Activated CD4-positive, alpha-beta T cell treated with anti-CD3 and anti-CD28 coated beads, Interleukin-2, amount 50 U/mL, for 24 hours (primary cell): ENCODE measurements at regions not wholly inside any gene's neighbourhood (a gene's known extent, or its start where the extent isn't known, plus 50 kb on each side); places are given as distances from the start of the nearest gene placed in this dataset.
"Not testable (repeated sequence)": the region's sequence is repeated elsewhere in the genome, so short reads cannot be mapped to it uniquely, and the experiment has no call there.

Experiments used
- DNase-seq, 2 donors: peaks; one replicate each; pipeline ENCODE4 v3.0.0-alpha.2; 2020; ENCODE audit warnings: low read depth in 1 of 2, low spot score in 1 of 2

DNA sequence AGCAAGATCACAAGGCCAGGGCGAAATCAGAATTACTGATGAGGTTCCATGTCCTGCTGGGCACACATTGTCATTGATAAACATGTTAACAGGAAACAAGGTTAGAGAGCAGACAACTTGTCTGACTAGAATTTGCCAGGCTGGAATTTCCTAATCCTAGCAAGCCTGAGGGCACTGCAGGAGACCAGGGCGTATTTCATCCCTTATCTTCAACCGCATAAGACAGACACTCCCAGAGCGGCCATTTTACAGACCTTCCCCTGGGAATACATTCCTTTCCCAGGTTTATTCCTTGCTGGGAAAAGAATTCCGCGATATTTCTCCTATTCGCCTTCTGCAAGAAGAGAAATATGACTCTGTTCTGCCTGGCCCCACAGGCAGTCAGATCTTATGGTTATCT is 290.9 kb upstream of the PROK2 start:
- DNase-seq: not testable (repeated sequence)

- DNase-seq: no peak
Measured at GRCh38 chr3:72071624-72072023, 286.7 kb upstream of the PROK2 start.

- DNase-seq: no peak
Measured at GRCh38 chr3:72070005-72070404, 285.1 kb upstream of the PROK2 start.

DNA sequence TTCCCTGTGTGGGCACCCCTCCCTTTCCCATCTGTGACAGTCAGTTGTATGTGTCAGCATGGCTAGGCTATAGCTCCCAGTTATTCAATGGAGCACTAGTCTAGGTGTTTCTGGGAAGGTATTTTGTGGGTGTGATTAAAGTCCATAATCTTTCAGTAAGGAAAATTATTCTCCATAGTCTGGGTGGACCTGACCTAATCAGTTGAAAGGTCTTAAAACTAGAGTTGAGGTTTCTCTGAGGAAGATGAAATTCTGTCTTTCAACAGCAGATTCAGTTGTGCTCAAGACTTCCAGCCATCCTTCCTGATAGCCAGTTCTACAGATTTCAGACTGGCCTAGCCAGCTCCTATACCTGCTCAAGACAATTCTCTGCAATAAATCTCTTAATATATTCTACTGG is 284.6 kb upstream of the PROK2 start:
- DNase-seq: no peak

GRCh38 chr3:72068621-72069020 is 283.7 kb upstream of the PROK2 start:
- DNase-seq: no peak

DNA sequence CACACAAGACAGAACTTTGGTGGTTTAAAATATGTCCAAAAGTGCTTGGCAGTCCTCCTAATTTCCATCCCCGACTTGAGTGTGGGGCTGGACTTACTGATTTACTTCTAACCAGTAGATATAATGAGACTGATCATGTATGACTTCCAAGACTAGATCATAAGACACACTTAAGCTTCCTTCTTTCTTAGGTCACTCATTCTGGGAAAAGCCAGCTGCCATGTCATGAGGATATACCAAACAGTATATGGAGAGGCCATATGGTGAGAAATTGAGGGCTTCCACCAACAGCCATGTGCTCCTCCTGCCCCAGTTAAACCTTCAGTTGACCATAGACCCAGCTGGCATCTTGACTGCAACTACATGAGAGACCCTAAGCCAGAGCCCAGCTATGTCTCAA is 282.8 kb upstream of the PROK2 start:
- DNase-seq: no peak

DNA sequence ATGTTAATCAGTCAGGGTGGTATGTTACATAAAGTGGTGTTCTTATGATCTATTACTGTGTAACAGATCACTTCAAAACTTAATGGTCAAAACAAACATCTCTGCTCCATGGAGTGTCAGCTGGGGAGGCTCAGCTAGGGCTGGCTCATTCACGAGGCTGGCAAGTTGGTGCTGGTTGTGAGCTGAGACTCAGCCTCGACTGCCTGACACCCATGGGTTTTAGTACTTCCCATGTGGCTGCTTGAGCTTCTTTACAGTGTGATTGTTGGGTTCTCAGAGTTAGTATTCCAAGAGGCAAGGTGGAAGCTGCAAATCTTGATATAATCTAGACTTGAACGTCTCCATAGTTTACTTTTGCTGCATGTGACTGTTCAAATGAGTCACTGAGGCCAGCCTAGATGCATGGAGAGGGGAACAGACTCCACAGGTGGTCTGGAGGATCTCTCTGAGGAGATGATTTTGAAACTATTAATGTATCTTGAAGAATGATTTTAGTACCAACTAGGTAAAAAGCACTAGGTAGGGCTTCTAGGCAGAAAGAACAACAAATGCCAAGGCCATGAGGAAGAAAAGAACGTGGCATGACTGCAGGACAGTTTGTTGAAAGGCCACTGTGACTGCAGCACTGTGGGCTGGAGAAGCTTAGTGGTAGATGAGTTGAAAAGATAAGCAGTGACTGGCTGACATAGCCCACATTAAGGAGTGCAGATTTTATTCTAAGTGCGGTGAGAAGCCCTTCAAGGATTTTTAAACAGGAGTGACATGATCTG is 281.1 kb upstream of the PROK2 start:
- no peak for DNase-seq

DNA sequence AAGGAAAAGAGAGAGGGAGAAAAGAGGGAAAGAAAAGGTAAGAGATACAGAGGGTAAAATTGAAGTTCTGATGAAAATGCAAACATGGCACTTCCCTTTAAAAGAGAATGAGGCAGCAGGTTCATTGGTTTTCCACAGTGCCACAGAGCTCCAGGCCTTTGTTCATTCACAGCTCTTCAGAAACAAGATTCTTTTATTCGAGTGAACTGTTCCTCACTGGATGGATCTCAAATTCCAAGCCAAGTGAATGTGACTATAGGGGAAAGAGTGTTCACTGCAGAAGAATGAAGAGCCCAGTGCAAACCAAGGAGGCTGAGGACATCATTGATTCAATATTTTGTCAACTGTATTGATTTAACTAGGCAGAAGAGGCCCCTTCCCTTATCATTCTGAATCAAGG is 280.3 kb upstream of the PROK2 start:
- DNase-seq: no peak

- not testable (repeated sequence) for DNase-seq
Measured at GRCh38 chr3:72064727-72065126, 279.8 kb upstream of the PROK2 start.

DNA sequence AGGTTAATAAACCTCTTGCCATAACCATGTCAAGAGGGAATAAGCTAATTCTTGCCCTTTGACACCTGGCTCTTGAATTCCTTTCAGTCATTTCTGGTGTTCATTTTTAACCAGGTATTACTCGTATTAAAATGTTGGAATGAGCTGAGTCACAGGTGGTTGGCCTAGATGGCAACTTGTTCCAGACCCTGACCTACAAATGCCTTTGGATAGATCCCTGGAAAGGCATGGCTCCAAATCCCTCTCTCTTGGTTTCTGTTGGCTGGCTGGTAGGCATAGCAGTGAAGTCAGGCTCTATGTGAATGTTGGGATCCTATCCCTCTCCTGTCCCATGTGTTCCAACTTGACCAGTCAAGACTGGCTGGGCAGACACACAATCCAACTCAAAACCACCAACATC is 277.1 kb upstream of the PROK2 start:
- DNase-seq: no peak

DNA sequence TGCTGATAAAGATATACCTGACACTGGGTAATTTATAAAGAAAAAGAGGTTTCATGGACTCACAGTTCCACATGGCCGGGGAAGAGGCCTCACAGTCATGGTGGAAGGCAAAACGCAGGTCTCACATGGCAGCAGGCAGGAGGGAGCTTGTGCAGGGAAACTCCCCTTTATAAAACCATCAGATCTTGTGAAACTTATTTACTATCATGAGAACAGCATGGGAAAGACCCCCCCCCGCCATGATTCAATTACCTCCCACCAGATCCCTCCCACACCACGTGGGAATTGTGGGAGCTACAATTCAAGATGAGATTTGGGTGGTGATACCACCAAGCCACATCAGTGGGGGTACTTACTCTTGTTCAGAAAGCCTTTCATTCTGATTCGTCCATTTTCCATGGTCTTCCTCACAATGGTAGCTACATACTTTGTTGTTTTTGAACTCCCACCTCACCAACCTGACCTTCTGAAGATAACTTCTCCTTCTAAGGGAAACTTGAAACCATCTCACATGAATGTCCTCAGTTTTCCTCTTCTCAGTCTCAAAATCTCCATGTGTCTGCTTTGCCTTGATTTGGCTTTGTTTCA is 275.6 kb upstream of the PROK2 start:
- no peak for DNase-seq

- no peak for DNase-seq
Measured at GRCh38 chr3:72058493-72059081, 273.6 kb upstream of the PROK2 start.

GRCh38 chr3:72055436-72055835 is 270.5 kb upstream of the PROK2 start:
- no peak for DNase-seq

DNA sequence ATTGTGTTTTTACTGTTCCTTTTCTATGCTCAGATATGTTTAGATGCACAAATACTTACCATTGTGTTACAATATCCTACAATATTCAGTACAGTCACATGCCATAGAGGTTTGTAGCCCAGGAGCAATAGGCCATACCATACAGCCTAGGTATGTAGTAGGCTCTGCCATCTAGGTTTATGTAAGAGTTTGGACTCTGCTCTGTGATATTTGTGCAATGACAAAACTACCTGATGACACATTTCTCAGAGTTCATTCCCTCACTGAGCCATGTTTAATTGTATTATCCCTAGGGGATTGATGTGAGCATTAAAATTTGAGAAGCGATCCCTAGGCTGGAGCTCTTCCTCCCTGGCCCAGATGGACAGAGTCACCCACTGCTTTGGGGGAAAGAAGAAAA is 270.0 kb upstream of the PROK2 start:
- no peak for DNase-seq

DNA sequence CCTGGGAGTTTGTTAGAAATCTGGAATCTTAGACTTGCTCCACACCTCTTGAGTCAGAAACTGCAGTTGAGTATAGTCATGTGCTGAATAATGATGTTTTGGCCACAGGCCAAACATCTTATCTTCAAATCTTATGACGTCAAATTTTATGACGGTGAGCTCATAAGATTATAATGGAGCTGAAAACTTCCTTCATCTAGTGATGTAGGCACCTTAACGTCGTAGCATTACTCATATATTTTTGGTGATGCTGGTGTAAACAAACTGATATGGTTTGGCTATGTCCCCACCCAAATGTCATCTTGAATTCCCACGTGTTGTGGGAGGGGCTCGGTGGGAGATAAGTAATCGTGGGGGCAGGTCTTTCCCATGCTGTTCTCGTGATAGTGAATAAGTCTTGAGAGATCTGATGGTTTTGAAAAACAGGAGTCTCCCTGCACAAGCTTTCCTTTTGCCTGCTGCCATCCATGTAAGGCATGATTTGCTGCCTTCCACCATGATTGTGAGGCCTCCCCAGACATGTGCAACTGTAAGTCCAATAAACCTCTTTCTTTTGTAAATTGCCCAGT is 268.0 kb upstream of the PROK2 start:
- no peak for DNase-seq

DNA sequence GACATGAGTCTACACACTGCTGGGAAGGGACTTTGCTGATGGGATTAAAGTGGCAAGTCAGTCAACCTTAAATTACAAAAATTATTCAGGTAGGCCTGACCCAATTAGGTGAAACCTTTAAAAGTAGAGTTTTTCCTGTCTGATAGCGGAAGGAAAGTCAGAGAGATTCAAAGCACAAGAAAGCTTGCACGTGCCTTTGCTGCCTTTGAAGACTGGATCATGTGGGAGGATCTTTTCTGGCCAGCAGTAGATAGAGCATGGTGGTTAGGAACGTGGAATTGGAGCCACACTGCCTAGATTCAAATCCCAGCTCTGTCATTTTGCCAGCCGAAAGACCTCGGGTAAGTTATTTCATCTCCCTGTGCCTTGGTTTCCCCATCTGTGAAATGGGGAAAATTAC is 265.8 kb upstream of the PROK2 start:
- DNase-seq: no peak

- DNase-seq: no peak
Measured at GRCh38 chr3:72050048-72050632, 265.2 kb upstream of the PROK2 start.

- no peak for DNase-seq
Measured at GRCh38 chr3:72049300-72049699, 264.4 kb upstream of the PROK2 start.

DNA sequence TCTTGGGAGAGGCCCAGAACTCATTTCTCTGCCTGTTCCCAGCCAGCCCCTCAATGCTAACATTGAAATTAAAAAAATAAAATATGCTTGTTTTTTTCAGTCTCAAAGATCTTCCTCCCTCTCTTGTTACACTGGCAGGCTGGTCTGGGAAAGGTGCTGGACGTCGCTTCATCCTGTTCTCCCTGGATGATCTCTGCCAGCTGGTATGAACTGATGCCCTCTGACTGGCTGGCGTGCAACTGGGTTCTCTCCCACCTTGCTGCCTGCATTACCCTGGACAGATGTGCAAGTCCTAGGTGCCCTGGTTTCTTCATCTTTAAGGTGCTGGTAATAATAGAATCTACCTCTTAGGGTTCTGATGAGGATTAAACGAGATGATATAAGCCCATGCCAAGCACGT is 263.9 kb upstream of the PROK2 start:
- no peak for DNase-seq

GRCh38 chr3:72047221-72047871 is 262.4 kb upstream of the PROK2 start:
- DNase-seq: no peak

DNA sequence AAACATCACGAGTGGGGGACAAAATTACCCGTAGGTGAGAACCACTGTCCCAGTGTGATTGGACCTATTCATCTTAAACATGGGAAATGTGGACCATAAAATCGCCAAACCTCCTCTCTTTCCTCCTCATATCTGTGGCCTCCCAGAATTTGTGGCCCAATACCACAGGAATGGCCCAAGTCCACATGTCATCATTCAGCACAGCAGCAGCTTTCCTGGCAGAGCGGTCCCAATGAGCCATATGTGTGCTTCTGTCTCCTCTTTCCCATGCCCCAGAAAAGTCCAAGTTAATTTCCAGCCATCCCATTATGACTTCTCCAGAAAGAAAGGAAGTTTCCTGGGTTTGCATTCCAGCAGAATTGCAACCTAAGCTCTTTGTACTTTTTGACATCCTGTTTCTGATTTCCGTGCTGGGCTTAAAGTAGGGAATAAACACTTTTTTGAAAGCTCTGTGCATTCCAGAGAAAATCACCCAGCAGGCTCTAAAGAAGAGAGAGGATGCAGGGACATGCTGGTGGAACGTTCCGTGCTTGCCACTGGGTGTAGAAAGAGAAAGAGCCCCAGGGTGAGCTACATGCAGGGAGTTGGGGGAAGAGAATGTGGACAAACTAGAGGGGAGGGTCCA is 259.4 kb upstream of the PROK2 start:
- DNase-seq: no peak
